ENCODE measurements at regions not wholly inside any gene's neighbourhood (a gene's known extent, or its start where the extent isn't known, plus 50 kb on each side); places are given as distances from the start of the nearest gene placed in this dataset.

DNA sequence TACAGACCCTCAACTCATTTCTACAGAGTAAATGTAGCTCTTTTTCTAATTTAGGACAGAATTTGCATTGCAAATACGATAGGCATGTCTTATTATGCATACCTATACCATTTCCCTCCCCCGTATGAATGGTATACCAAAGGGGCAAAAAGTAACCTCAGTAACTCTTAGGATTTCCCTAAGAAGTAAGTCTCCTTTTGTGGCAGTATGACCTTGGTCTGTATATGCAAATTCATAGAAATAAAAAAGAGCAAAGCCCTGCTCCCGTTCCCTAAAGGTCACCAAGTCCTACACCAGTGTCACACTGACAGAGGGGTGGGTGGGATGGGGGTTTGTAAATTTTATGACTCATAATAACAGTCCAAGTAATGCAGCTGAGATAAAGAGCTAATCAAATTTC is 365.8 kb upstream of the CCDC196 start:
- no peaks in the 10 kb centered on the region for H3K9me3 ChIP-seq
- no peaks in the 10 kb centered on the region for H3K36me3 ChIP-seq (replicated peaks in 1 of 2; ENCODE audit: insufficient read depth in 1 of 2, low read depth in 2 of 2)
- no peak for DNase-seq
- no peak overlapping the region for H3K4me3 ChIP-seq
- no peaks in the 10 kb centered on the region for H3K4me1 ChIP-seq
- H3K27me3 ChIP-seq, result no peaks in the 10 kb centered on the region
- 63 to 67% methylated on average over 3 of the region's 3 CpGs for WGBS, 2 donors
- H3K27ac ChIP-seq, result no peak overlapping the region
- intact Hi-C loops (cut with DNase I), result no loop called here
- ATAC-seq, result no peak
- TF ChIP-seq, protein P1, sequence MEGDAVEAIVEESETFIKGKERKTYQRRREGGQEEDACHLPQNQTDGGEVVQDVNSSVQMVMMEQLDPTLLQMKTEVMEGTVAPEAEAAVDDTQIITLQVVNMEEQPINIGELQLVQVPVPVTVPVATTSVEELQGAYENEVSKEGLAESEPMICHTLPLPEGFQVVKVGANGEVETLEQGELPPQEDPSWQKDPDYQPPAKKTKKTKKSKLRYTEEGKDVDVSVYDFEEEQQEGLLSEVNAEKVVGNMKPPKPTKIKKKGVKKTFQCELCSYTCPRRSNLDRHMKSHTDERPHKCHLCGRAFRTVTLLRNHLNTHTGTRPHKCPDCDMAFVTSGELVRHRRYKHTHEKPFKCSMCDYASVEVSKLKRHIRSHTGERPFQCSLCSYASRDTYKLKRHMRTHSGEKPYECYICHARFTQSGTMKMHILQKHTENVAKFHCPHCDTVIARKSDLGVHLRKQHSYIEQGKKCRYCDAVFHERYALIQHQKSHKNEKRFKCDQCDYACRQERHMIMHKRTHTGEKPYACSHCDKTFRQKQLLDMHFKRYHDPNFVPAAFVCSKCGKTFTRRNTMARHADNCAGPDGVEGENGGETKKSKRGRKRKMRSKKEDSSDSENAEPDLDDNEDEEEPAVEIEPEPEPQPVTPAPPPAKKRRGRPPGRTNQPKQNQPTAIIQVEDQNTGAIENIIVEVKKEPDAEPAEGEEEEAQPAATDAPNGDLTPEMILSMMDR (IDR thresholded peaks at IDR 0.05), result no peak
- no peak for TF ChIP-seq POLR2A (IDR thresholded peaks at IDR 0.05)

- DNase-seq (no peak), ATAC-seq (no peak)
- no peaks in the 10 kb centered on the region for H3K4me1 ChIP-seq
- no peak overlapping the region for H3K27ac ChIP-seq
- H3K4me3 ChIP-seq, result no peak overlapping the region
- no peaks in the 10 kb centered on the region for H3K9me3 ChIP-seq
- 84 to 91% methylated on average over 3 of the region's 3 CpGs for WGBS, 2 donors
- intact Hi-C loops (cut with DNase I), result no loop called here
- TF ChIP-seq POLR2A (IDR thresholded peaks at IDR 0.05), result no peak
- H3K27me3 ChIP-seq, result no peaks in the 10 kb centered on the region
- H3K36me3 ChIP-seq (replicated peaks in 1 of 2; ENCODE audit: insufficient read depth in 1 of 2, low read depth in 2 of 2), result no peaks in the 10 kb centered on the region
These were observed 364.3 kb upstream of the CCDC196 start for GRCh38 chr14:66121859-66122258.

GRCh38 chr14:66129224-66129623 is 356.9 kb upstream of the CCDC196 start:
- no peak for TF ChIP-seq POLR2A (IDR thresholded peaks at IDR 0.05)
- TF ChIP-seq, protein P1 (IDR thresholded peaks at IDR 0.05), result no peak
- no peak for ATAC-seq
- no peaks in the 10 kb centered on the region for H3K9me3 ChIP-seq

GRCh38 chr14:66131111-66131510 is 355.1 kb upstream of the CCDC196 start:
- no peaks in the 10 kb centered on the region for H3K36me3 ChIP-seq (replicated peaks in 1 of 2; ENCODE audit: insufficient read depth in 1 of 2, low read depth in 2 of 2)
- no peak for TF ChIP-seq POLR2A (IDR thresholded peaks at IDR 0.05)
- intact Hi-C loops (cut with DNase I), result no loop called here
- H3K4me3 ChIP-seq, result no peak overlapping the region
- no peaks in the 10 kb centered on the region for H3K9me3 ChIP-seq
- DNase-seq, result no peak
- H3K27ac ChIP-seq, result no peak overlapping the region
- no peaks in the 10 kb centered on the region for H3K4me1 ChIP-seq
- no peak for ATAC-seq
- H3K27me3 ChIP-seq, result no peaks in the 10 kb centered on the region
- 42 to 53% methylated on average over 4 of the region's 4 CpGs for WGBS, 2 donors

More at GRCh38 chr14:66129224-66129623, 356.9 kb upstream of the CCDC196 start:
- Histone ChIP-seq H3K4me1 (no peaks in the 10 kb centered on the region), H3K27me3 (no peaks in the 10 kb centered on the region), H3K27ac (no peak overlapping the region), H3K36me3 (replicated peaks in 1 of 2; ENCODE audit: insufficient read depth in 1 of 2, low read depth in 2 of 2) (no peaks in the 10 kb centered on the region), H3K4me3 (no peak overlapping the region)
- 55 to 76% methylated on average over 2 of the region's 2 CpGs for WGBS, 2 donors
- intact Hi-C loops (cut with DNase I), result no loop called here
- no peak for DNase-seq

DNA sequence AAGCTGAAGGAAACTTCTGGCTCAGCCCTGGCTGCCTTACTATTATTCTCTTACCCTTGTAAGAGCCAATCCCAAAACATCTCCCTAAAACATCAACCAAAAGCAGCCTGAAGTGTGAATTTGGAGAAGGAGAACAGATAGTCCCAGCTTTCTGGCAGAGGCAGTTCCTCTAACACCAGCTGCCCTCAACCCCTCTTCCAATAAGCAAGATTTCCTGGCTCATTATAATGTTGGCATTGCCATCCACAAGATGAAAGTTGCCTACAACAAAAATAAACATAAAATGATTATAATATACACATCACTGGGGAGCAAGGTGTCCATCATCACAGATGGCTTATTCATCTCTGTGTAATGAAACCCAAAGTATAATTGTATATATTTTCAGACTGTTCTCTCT is 352.5 kb upstream of the CCDC196 start:
- no peak overlapping the region for H3K27ac ChIP-seq
- no peak for DNase-seq
- H3K4me1 ChIP-seq, result no peaks in the 10 kb centered on the region
- ATAC-seq, result no peak
- H3K9me3 ChIP-seq, result no peaks in the 10 kb centered on the region
- no peak for TF ChIP-seq POLR2A (IDR thresholded peaks at IDR 0.05)
- TF ChIP-seq, protein P1 (IDR thresholded peaks at IDR 0.05), result no peak
- H3K36me3 ChIP-seq (replicated peaks in 1 of 2; ENCODE audit: insufficient read depth in 1 of 2, low read depth in 2 of 2), result no peaks in the 10 kb centered on the region
- H3K4me3 ChIP-seq, result no peak overlapping the region
- intact Hi-C loops (cut with DNase I), result no loop called here
- H3K27me3 ChIP-seq, result no peaks in the 10 kb centered on the region

GRCh38 chr14:66135831-66136230 is 350.3 kb upstream of the CCDC196 start:
- no peaks in the 10 kb centered on the region for H3K36me3 ChIP-seq (replicated peaks in 1 of 2; ENCODE audit: insufficient read depth in 1 of 2, low read depth in 2 of 2)
- H3K4me3 ChIP-seq, result no peak overlapping the region
- ATAC-seq (no peak), DNase-seq (no peak)
- no peaks in the 10 kb centered on the region for H3K27me3 ChIP-seq
- intact Hi-C loops (cut with DNase I), result no loop called here
- TF ChIP-seq, protein P1 (IDR thresholded peaks at IDR 0.05), result no peak
- no peak for TF ChIP-seq POLR2A (IDR thresholded peaks at IDR 0.05)
- no peaks in the 10 kb centered on the region for H3K4me1 ChIP-seq
- no peaks in the 10 kb centered on the region for H3K9me3 ChIP-seq
- H3K27ac ChIP-seq, result no peak overlapping the region
- 76 to 79% methylated on average over 2 of the region's 2 CpGs for WGBS, 2 donors

Data from body of pancreas (tissue), 4 donors.